OCI-LY7 (cell line): ENCODE measurements at regions not wholly inside any gene's neighbourhood (a gene's known extent, or its start where the extent isn't known, plus 50 kb on each side); places are given as distances from the start of the nearest gene placed in this dataset.

Experiments
- BruUV-seq: library from RNA; stranded (reverse); fragments of 400-500 nt; replicated peaks from 2 replicates; lab custom pipeline; 2021; lab: Mats Ljungman, UMichigan
- CTCF ChIA-PET: fragments of 300-600 bp; sonication (Branson Sonifier 250); formaldehyde crosslinking; loops from one replicate; lab custom pipeline; 2022; ENCODE audit warnings: antibody characterized with exemption; ENCODE audit not compliant: unreplicated experiment; lab: Charles Lee
- POLR2A ChIA-PET: fragments of 300-600 bp; sonication (Branson Sonifier 250); formaldehyde crosslinking; loops from one replicate; lab custom pipeline; 2022; ENCODE audit warnings: antibody characterized with exemption; lab: Charles Lee
- DNase-seq: peaks from one replicate; pipeline ENCODE4 v3.0.0-alpha.2; 2015; ENCODE audit warnings: low spot score
- H2AFZ ChIP-seq: fragments of 200-600 bp; sonication (generic), shearing (Covaris generic); 2 replicates; pipeline ENCODE4 v1.6.1; 2014; ENCODE audit warnings: mild to moderate bottlenecking, antibody characterized with exemption, low read length, moderate library complexity
- H3K27ac ChIP-seq: fragments of 200-600 bp; sonication (generic); 2 replicates; pipeline ENCODE4 v1.5.1; 2014; ENCODE audit warnings: mixed run types, low read depth, mild to moderate bottlenecking, moderate library complexity, low read length, inconsistent platforms; ENCODE audit not compliant: poor library complexity, severe bottlenecking
- H3K36me3 ChIP-seq: fragments of 200-600 bp; sonication (generic); 2 replicates; pipeline ENCODE4 v1.6.1; 2014; ENCODE audit warnings: mild to moderate bottlenecking, antibody characterized with exemption, low read length, moderate library complexity, mixed read lengths; ENCODE audit not compliant: insufficient read depth
- H3K4me1 ChIP-seq: fragments of 200-600 bp; sonication (generic); 2 replicates; pipeline ENCODE4 v1.5.1; 2014; ENCODE audit warnings: mild to moderate bottlenecking, low read length; ENCODE audit not compliant: insufficient read depth, poor library complexity, severe bottlenecking
- H3K4me2 ChIP-seq: fragments of 200-600 bp; sonication (generic); 2 replicates; pipeline ENCODE4 v1.6.1; 2014; ENCODE audit warnings: mild to moderate bottlenecking, low read length
- H3K4me3 ChIP-seq: fragments of 200-600 bp; sonication (generic); 2 replicates; pipeline ENCODE4 v1.5.1; 2014; ENCODE audit warnings: mild to moderate bottlenecking, low read depth, low read length; ENCODE audit not compliant: poor library complexity, severe bottlenecking
- H3K79me2 ChIP-seq: fragments of 200-600 bp; sonication (generic); 2 replicates; pipeline ENCODE4 v1.6.1; 2016; ENCODE audit warnings: low read depth, mild to moderate bottlenecking, low read length, moderate library complexity, mixed read lengths; ENCODE audit not compliant: insufficient read depth
- H3K9me2 ChIP-seq: fragments of 200-600 bp; sonication (generic); 2 replicates; pipeline ENCODE4 v1.6.1; 2016; ENCODE audit warnings: mild to moderate bottlenecking, low read length, mixed read lengths; ENCODE audit not compliant: insufficient read depth
- H3K9me3 ChIP-seq: fragments of 200-600 bp; sonication (generic); 2 replicates; pipeline ENCODE4 v1.6.1; 2014; ENCODE audit warnings: mild to moderate bottlenecking, mixed run types, low read length, mixed read lengths
- H4K20me1 ChIP-seq: fragments of 200-600 bp; sonication (generic); 2 replicates; pipeline ENCODE4 v1.6.1; 2014; ENCODE audit warnings: mild to moderate bottlenecking, antibody characterized with exemption, low read length, moderate library complexity, mixed read lengths; ENCODE audit not compliant: insufficient read depth
- CTCF ChIP-seq: fragments of 200-600 bp; sonication (generic); conservative IDR thresholded peaks from 2 replicates; pipeline ENCODE4 v1.5.1; 2014; ENCODE audit warnings: mild to moderate bottlenecking, antibody characterized with exemption, low read length, moderate library complexity, mixed read lengths
- EZH2phosphoT487 ChIP-seq: fragments of 200-600 bp; sonication (generic); IDR thresholded peaks from 2 replicates; pipeline ENCODE4 v1.6.1; 2018; ENCODE audit warnings: low read depth, borderline replicate concordance, mild to moderate bottlenecking, mixed run types, antibody characterized with exemption, low read length, moderate library complexity, mixed read lengths
- intact Hi-C: fragments of 100-400 bp; cut with micrococcal nuclease; formaldehyde crosslinking; loops from one replicate; pipeline ENCODE4 v1.10.0; 2022; ENCODE audit not compliant: unreplicated experiment

GRCh38 chr11:29368126-29368525 is 648.7 kb downstream of the KCNA4 start:
- ChIA-PET CTCF (no interaction called here), POLR2A (interaction anchor here (0.7 kb wide), 1 partner anchor 13 kb away, joined by 3 read pairs; no protein-coding TSS in a partner anchor)
- no peak for DNase-seq
- no peak overlapping the region for H3K4me3 ChIP-seq
- intact Hi-C loops = no loop called here
- no peaks in the 10 kb centered on the region for H3K9me2 ChIP-seq
- TF ChIP-seq CTCF (no peak), EZH2phosphoT487 (no peak)
- H3K9me3 ChIP-seq = no peaks in the 10 kb centered on the region
- no peaks in the 10 kb centered on the region for H3K36me3 ChIP-seq
- no peak overlapping the region for H2AFZ ChIP-seq
- no peak overlapping the region for H3K27ac ChIP-seq
- H4K20me1 ChIP-seq = no peaks in the 10 kb centered on the region
- H3K4me2 ChIP-seq = no peak overlapping the region
- H3K79me2 ChIP-seq = no peaks in the 10 kb centered on the region
- H3K4me1 ChIP-seq = no peaks in the 10 kb centered on the region
- BruUV-seq = no TSS peak

- POLR2A ChIA-PET = no interaction called here
- Histone ChIP-seq H3K4me1 (no peaks in the 10 kb centered on the region), H3K27ac (no peak overlapping the region), H3K4me2 (no peak overlapping the region), H3K4me3 (no peak overlapping the region), H3K9me3 (no peaks in the 10 kb centered on the region), H3K79me2 (no peaks in the 10 kb centered on the region), H3K9me2 (no peaks in the 10 kb centered on the region), H2AFZ (no peak overlapping the region), H4K20me1 (no peaks in the 10 kb centered on the region), H3K36me3 (no peaks in the 10 kb centered on the region)
- DNase-seq = no peak
- TF ChIP-seq EZH2phosphoT487 (no peak), CTCF (no peak)
- BruUV-seq = no TSS peak
- intact Hi-C loops = no loop called here
- CTCF ChIA-PET = no interaction called here
Observed at GRCh38 chr11:29364006-29364405, 652.8 kb downstream of the KCNA4 start.

DNA sequence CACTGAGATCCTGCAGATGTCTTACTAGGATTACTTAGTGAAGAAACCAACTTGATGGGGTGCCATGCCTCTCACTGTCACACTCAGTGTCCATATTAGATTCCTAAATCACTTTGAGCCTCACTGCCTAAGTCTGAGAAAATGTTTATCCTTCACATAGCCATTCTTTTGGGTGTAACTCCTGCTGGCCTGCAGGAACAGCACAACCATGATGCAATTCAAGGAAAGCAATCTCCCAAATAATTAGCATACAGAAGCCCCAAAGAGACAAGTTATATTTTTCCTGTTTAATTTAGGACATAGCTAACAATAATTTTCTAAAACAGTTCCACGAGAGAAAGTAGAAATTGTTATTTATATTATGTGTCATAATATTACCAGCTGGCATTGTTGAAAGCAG is 655.5 kb downstream of the KCNA4 start:
- CTCF ChIA-PET = no interaction called here

More for the DNA sequence above, 655.5 kb downstream of the KCNA4 start:
- DNase-seq = no peak
- H3K4me3 ChIP-seq = no peak overlapping the region
- H3K27ac ChIP-seq = no peak overlapping the region
- no peaks in the 10 kb centered on the region for H3K4me1 ChIP-seq
- H3K9me3 ChIP-seq = no peaks in the 10 kb centered on the region
- no peak overlapping the region for H2AFZ ChIP-seq
- no peaks in the 10 kb centered on the region for H3K79me2 ChIP-seq
- H3K36me3 ChIP-seq = no peaks in the 10 kb centered on the region
- intact Hi-C loops = no loop called here
- no peaks in the 10 kb centered on the region for H3K9me2 ChIP-seq
- POLR2A ChIA-PET = interaction anchor here (0.5 to 0.8 kb wide), 2 partner anchors 12 to 54 kb away, joined by 3 read pairs; no protein-coding TSS in a partner anchor
- TF ChIP-seq EZH2phosphoT487 = no peak
- no peak for TF ChIP-seq CTCF
- no peak overlapping the region for H3K4me2 ChIP-seq
- no peaks in the 10 kb centered on the region for H4K20me1 ChIP-seq
- no TSS peak for BruUV-seq
